ENCODE measurements at regions not wholly inside any gene's neighbourhood (a gene's known extent, or its start where the extent isn't known, plus 50 kb on each side); places are given as distances from the start of the nearest gene placed in this dataset.
A peak's percentile ranks its signal among the peaks of the same experiment; 100 is the strongest.

- intact Hi-C loops (cut with micrococcal nuclease) = loop anchor here (1.0 to 5.0 kb wide), 4 partner anchors 14 to 935 kb away; a partner anchor contains a TSS
- in situ Hi-C loops (cut with MboI; ENCODE audit: low sequenced_read_pairs) = loop anchor here (10.0 to 25.0 kb wide), 3 partner anchors 845 to 1098 kb away; a partner anchor contains a TSS
Measured at GRCh38 chr6:27132532-27133280, 114.8 kb upstream of the PRSS16 start.

More at GRCh38 chr6:27132532-27133280, 114.8 kb upstream of the PRSS16 start:
- Histone ChIP-seq H3K27ac (ENCODE audit: insufficient read depth, low read length) (peak overlapping the region; percentile 79), H3K9me1 (ENCODE audit: insufficient read depth, low read length) (no peaks in the 10 kb centered on the region), H3K4me2 (ENCODE audit: low read depth, low read length) (peak overlapping the region; percentile 88), H2BK120ac (ENCODE audit: low read depth, low read length) (no peak overlapping the region), H3K56ac (ENCODE audit: extremely low read depth, insufficient read depth, low read length) (no peak overlapping the region; the same call in 1 of the 2 replicates), H2AK9ac (replicated peaks; ENCODE audit: low read depth, low read length, poor library complexity) (peak overlapping the region; percentile 8), H4K5ac (ENCODE audit: low read depth, low read length) (no peak overlapping the region), H3K4ac (ENCODE audit: low read depth, low read length) (peak overlapping the region; percentile 49), H3K79me1 (ENCODE audit: low read depth in 1 of 2, low read length in 2 of 2) (peaks cover 0 to 2% of the 10 kb centered on the region in 2 experiments; a peak in 1 of 4 replicates), H3K9me3 (ENCODE audit: control insufficient read depth, insufficient read depth, low read length) (no peaks in the 10 kb centered on the region), H3K27me3 (ENCODE audit: control insufficient read depth, insufficient read depth, low read length) (no peaks in the 10 kb centered on the region), H2AFZ (replicated peaks; ENCODE audit: low read length, poor library complexity) (peak overlapping the region; percentile 83), H3K4me3 (ENCODE audit: insufficient read depth, low read depth, low read length) (peak overlapping the region; percentile 50), H2AK5ac (ENCODE audit: low read depth, low read length) (peak overlapping the region; percentile 14; the same call in 1 of the 2 replicates), H3K23ac (ENCODE audit: low read depth, low read length) (peak overlapping the region; percentile 65; the same call in 1 of the 2 replicates), H4K91ac (ENCODE audit: insufficient read depth, low read depth, low read length) (peak overlapping the region; percentile 53), H3K14ac (replicated peaks; ENCODE audit: low read depth, low read length) (0 out of 2 replicates have a peak overlapping the region, but pooled peaks have one; percentile 49), H2BK5ac (ENCODE audit: low read depth, low read length, poor library complexity, severe bottlenecking) (peak overlapping the region; percentile 80), H4K8ac (ENCODE audit: low read depth in 2 of 2, low read length in 2 of 2) (no peak overlapping the region; a peak in 1 of 4 replicates), H3K9ac (ENCODE audit: low read depth, low read length) (peak overlapping the region; percentile 73), H2BK15ac (ENCODE audit: low read depth, low read length) (no peak overlapping the region), H4K20me1 (ENCODE audit: insufficient read depth, low read length) (peaks cover 5% of the 10 kb centered on the region; the same call in 1 of the 2 replicates), H3K18ac (ENCODE audit: low read depth, low read length) (no peak overlapping the region), H3K4me1 (ENCODE audit: control insufficient read depth, insufficient read depth, low read length) (no peaks in the 10 kb centered on the region), H2BK20ac (ENCODE audit: low read depth, low read length) (no peak overlapping the region), H3K36me3 (ENCODE audit: control insufficient read depth, insufficient read depth, low read length) (no peaks in the 10 kb centered on the region)
- 0% methylated on average over 26 of the region's 53 CpGs; no CpG with 5 or more reads in 1 of the 2 experiments for WGBS, 2 experiments (ENCODE audit: extremely low coverage in 2 of 2, insufficient read length in 1 of 2)
- peak; percentile 100 for DNase-seq
- peak; percentile 89 for ATAC-seq (ENCODE audit: low read depth)
- dilution Hi-C loops (cut with HindIII; ENCODE audit: low sequenced_read_pairs, unreplicated experiment) = loop anchor here (25.0 kb wide), 1 partner anchor 755 kb away; a partner anchor contains a TSS
- no TSS peak for BruUV-seq (replicated peaks)
- CTCF ChIA-PET = interaction anchor here (1.0 to 1.6 kb wide), 2 partner anchors 14 to 19 kb away, joined by 3 to 8 read pairs; a partner anchor contains a TSS
- POLR2A ChIA-PET (ENCODE audit: unreplicated experiment) = interaction anchor here (0.5 to 1.7 kb wide), 8 partner anchors 13 to 1105 kb away, joined by 3 to 21 read pairs (median 12); partner anchors contain the start of gene HMGN4
- TF ChIP-seq SMC3 (IDR thresholded peaks at IDR 0.05; ENCODE audit: low read depth, low read length) (no peak), FOS (IDR thresholded peaks at IDR 0.05; ENCODE audit: low read depth, low read length) (peak; percentile 46; the same call in 1 of the 2 replicates), CEBPB (IDR thresholded peaks at IDR 0.05; ENCODE audit: low read depth, low read length) (no peak), RFX5 (IDR thresholded peaks at IDR 0.05; ENCODE audit: low read depth, low read length) (no peak), MAZ (IDR thresholded peaks at IDR 0.05; ENCODE audit: borderline replicate concordance, low read depth, low read length) (0 out of 2 replicates have a peak, but pooled peaks have one; percentile 17), POLR2A (IDR thresholded peaks at IDR 0.05; ENCODE audit: low read depth, low read length) (peak; percentile 99), USF2 (IDR thresholded peaks at IDR 0.05; ENCODE audit: low read depth, low read length) (no peak), BHLHE40 (IDR thresholded peaks at IDR 0.05; ENCODE audit: low read depth, low read length) (0 out of 2 replicates have a peak, but pooled peaks have one; percentile 1), NFE2L2 (IDR thresholded peaks at IDR 0.05; ENCODE audit: low read depth, low read length) (peak; percentile 46; the same call in 1 of the 2 replicates), MAFK (IDR thresholded peaks at IDR 0.05; ENCODE audit: low read depth, low read length) (no peak)

All from IMR-90 (cell line).